ENCODE measurements at regions not wholly inside any gene's neighbourhood (a gene's known extent, or its start where the extent isn't known, plus 50 kb on each side); places are given as distances from the start of the nearest gene placed in this dataset.

DNA sequence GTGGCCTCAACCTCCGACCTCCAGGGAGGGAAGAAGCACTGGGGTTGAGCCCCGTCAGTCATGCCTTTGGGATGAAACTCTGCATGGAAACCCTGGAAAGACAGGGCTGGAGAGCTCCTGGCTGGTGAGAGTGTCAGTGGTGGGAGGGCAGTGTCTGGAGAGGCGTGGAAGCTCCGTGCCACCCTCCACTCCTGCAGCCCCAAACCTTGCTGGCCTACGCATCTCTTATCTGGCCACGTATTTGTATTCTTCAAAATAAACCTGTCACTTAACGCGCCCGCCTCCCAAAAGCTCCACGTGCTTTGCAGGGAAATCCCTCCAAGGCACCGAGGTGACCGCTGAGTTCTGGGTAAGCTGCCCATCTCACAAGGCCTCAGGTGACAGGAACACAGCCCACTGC is 84.3 kb downstream of the TEX29 start:
- DNase-seq = no peak
- no peaks in the 10 kb centered on the region for H3K9me3 ChIP-seq (replicated peaks in 1 of 2; ENCODE audit: control insufficient read depth in 1 of 2, insufficient read depth in 1 of 2, low read length in 2 of 2)
- 92% methylated on average over 9 of the region's 12 CpGs for WGBS (ENCODE audit: insufficient coverage)
- no peak overlapping the region for H3K27ac Mint-ChIP-seq
- no peaks in the 10 kb centered on the region for H3K79me2 ChIP-seq (ENCODE audit: insufficient read depth, low read length)
- intact Hi-C loops (cut with micrococcal nuclease) = no loop called here
- no peaks in the 10 kb centered on the region for H3K4me1 ChIP-seq (ENCODE audit: control insufficient read depth in 1 of 2, insufficient read depth in 2 of 2, low read length in 2 of 2)
- peaks cover 0 to 1% (median 0%) of the 10 kb centered on the region in 7 donors for H3K9me3 Mint-ChIP-seq
- no peak overlapping the region for H2AFZ ChIP-seq (ENCODE audit: insufficient read depth, low read depth, low read length, poor library complexity, severe bottlenecking)
- no peak overlapping the region for H3K27ac ChIP-seq (ENCODE audit: low read depth in 1 of 2, low read length in 2 of 2)
- H3K4me1 Mint-ChIP-seq = no peaks in the 10 kb centered on the region
- H3K4me3 Mint-ChIP-seq = no peak overlapping the region
- H4K20me1 ChIP-seq (ENCODE audit: insufficient read depth, low read length) = no peaks in the 10 kb centered on the region
- TF ChIP-seq, protein P1, sequence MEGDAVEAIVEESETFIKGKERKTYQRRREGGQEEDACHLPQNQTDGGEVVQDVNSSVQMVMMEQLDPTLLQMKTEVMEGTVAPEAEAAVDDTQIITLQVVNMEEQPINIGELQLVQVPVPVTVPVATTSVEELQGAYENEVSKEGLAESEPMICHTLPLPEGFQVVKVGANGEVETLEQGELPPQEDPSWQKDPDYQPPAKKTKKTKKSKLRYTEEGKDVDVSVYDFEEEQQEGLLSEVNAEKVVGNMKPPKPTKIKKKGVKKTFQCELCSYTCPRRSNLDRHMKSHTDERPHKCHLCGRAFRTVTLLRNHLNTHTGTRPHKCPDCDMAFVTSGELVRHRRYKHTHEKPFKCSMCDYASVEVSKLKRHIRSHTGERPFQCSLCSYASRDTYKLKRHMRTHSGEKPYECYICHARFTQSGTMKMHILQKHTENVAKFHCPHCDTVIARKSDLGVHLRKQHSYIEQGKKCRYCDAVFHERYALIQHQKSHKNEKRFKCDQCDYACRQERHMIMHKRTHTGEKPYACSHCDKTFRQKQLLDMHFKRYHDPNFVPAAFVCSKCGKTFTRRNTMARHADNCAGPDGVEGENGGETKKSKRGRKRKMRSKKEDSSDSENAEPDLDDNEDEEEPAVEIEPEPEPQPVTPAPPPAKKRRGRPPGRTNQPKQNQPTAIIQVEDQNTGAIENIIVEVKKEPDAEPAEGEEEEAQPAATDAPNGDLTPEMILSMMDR (IDR thresholded peaks at IDR 0.05) = no peak
- H3K27me3 ChIP-seq (ENCODE audit: control insufficient read depth in 2 of 2, insufficient read depth in 2 of 2, low read length in 2 of 2) = no peaks in the 10 kb centered on the region
- H3K9ac ChIP-seq (ENCODE audit: insufficient read depth, low read length, poor library complexity, severe bottlenecking) = no peak overlapping the region
- H3K4me2 ChIP-seq (replicated peaks; ENCODE audit: extremely low read depth, low read length, poor library complexity, severe bottlenecking) = no peak overlapping the region
- peaks cover 4 to 8% (median 7%) of the 10 kb centered on the region in 3 donors for H3K27me3 Mint-ChIP-seq (ENCODE audit: low read depth in 3 of 3)
- H3K36me3 Mint-ChIP-seq = no peaks in the 10 kb centered on the region
- no peaks in the 10 kb centered on the region for H3K36me3 ChIP-seq (replicated peaks in 1 of 2; ENCODE audit: control insufficient read depth in 1 of 2, insufficient read depth in 2 of 2, low read length in 2 of 2)
- H3K4me3 ChIP-seq (replicated peaks in 1 of 3; ENCODE audit: low read depth in 2 of 3, low read length in 3 of 3) = no peak overlapping the region

DNA sequence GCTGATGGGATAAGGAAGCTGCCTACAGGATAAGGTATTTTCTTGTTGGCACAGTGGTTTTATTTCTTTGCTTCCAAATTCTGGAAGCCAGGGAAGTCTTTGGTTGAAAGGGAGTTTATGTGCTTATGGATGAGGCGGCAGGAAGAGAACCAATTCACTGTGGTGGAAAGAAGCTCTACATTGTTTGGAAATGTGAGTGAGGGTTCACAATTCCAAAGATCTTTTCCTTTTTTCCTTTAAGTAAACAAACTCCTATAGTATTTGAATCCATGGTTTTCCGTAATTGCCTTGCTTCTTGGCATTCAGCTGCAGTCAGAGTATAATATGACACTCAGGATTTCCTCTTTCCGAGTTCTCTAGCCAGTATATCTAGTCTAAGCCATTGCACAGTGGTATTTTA is 86.2 kb downstream of the TEX29 start:
- Histone ChIP-seq H3K4me1 (ENCODE audit: control insufficient read depth in 1 of 2, insufficient read depth in 2 of 2, low read length in 2 of 2) (no peaks in the 10 kb centered on the region), H3K4me3 (replicated peaks in 1 of 3; ENCODE audit: low read depth in 2 of 3, low read length in 3 of 3) (no peak overlapping the region), H3K9me3 (replicated peaks in 1 of 2; ENCODE audit: control insufficient read depth in 1 of 2, insufficient read depth in 1 of 2, low read length in 2 of 2) (no peaks in the 10 kb centered on the region), H3K79me2 (ENCODE audit: insufficient read depth, low read length) (no peaks in the 10 kb centered on the region), H3K27ac (ENCODE audit: low read depth in 1 of 2, low read length in 2 of 2) (no peak overlapping the region), H3K27me3 (ENCODE audit: control insufficient read depth in 2 of 2, insufficient read depth in 2 of 2, low read length in 2 of 2) (peaks cover 0 to 9% of the 10 kb centered on the region in 2 donors), H3K9ac (ENCODE audit: insufficient read depth, low read length, poor library complexity, severe bottlenecking) (no peak overlapping the region), H2AFZ (ENCODE audit: insufficient read depth, low read depth, low read length, poor library complexity, severe bottlenecking) (no peak overlapping the region), H4K20me1 (ENCODE audit: insufficient read depth, low read length) (no peaks in the 10 kb centered on the region), H3K36me3 (replicated peaks in 1 of 2; ENCODE audit: control insufficient read depth in 1 of 2, insufficient read depth in 2 of 2, low read length in 2 of 2) (no peaks in the 10 kb centered on the region), H3K4me2 (replicated peaks; ENCODE audit: extremely low read depth, low read length, poor library complexity, severe bottlenecking) (no peak overlapping the region)
- Mint-ChIP-seq H3K27ac (no peak overlapping the region), H3K36me3 (no peaks in the 10 kb centered on the region), H3K27me3 (ENCODE audit: low read depth in 3 of 3) (peaks cover 7 to 20% (median 13%) of the 10 kb centered on the region in 3 donors), H3K4me3 (no peak overlapping the region), H3K4me1 (no peaks in the 10 kb centered on the region), H3K9me3 (peaks cover 0 to 3% (median 0%) of the 10 kb centered on the region in 7 donors)
- intact Hi-C loops (cut with micrococcal nuclease) = no loop called here
- TF ChIP-seq, protein P1 (IDR thresholded peaks at IDR 0.05) = no peak
- no peak for DNase-seq
- whole genome bisulfite sequencing (ENCODE audit: insufficient coverage) = no CpG with 5 or more reads among the region's 3 CpGs

All from CD14-positive monocyte (primary cell).